ENCODE measurements at regions not wholly inside any gene's neighbourhood (a gene's known extent, or its start where the extent isn't known, plus 50 kb on each side); places are given as distances from the start of the nearest gene placed in this dataset.

DNA sequence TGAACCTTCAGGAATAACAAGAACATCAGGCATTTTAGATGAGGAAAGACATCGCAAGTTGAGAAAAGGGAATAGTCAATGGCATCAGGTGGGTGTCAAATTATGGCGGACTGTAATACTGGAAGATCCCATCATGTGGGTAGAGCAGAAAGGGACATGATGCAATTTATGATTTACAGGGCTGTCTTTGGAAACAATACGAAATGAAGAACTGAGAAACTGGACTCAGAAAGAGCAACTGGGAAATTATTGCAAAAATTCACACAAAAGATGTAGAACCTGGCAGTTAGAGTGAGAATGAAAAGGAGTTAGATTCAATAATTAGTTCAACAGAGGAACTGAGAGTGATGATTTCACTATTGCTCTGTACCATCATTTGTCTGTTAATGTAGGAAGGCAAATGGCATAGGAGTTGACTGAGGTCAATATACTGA, 1635.0 kb upstream of the ACVR2A start:
- TF ChIP-seq CTCF (IDR thresholded peaks at IDR 0.05; ENCODE audit: low read depth, low read length, missing control alignments): no peak
- Histone ChIP-seq H3K27me3 (replicated peaks) (no peaks in the 10 kb centered on the region), H3K36me3 (replicated peaks) (no peaks in the 10 kb centered on the region), H3K27ac (no peak overlapping the region), H3K4me3 (ENCODE audit: low read depth, low read length) (no peak overlapping the region)
- no peak for DNase-seq
- in situ Hi-C loops (cut with HindIII; ENCODE audit: low pct_ligation_motif_present, low sequenced_read_pairs): no loop called here

GRCh38 chr2:146207901-146208300, 1636.9 kb upstream of the ACVR2A start:
- Histone ChIP-seq H3K36me3 (replicated peaks) (no peaks in the 10 kb centered on the region), H3K27me3 (replicated peaks) (no peaks in the 10 kb centered on the region), H3K27ac (no peak overlapping the region), H3K4me3 (ENCODE audit: low read depth, low read length) (no peak overlapping the region)
- in situ Hi-C loops (cut with HindIII; ENCODE audit: low pct_ligation_motif_present, low sequenced_read_pairs): no loop called here
- TF ChIP-seq CTCF (IDR thresholded peaks at IDR 0.05; ENCODE audit: low read depth, low read length, missing control alignments): no peak
- DNase-seq: no peak

GRCh38 chr2:146207417-146207816, 1637.4 kb upstream of the ACVR2A start:
- in situ Hi-C loops (cut with HindIII; ENCODE audit: low pct_ligation_motif_present, low sequenced_read_pairs): no loop called here
- H3K27me3 ChIP-seq (replicated peaks): no peaks in the 10 kb centered on the region
- no peak overlapping the region for H3K27ac ChIP-seq
- no peak overlapping the region for H3K4me3 ChIP-seq (ENCODE audit: low read depth, low read length)
- no peak for TF ChIP-seq CTCF (IDR thresholded peaks at IDR 0.05; ENCODE audit: low read depth, low read length, missing control alignments)
- DNase-seq: no peak
- H3K36me3 ChIP-seq (replicated peaks): no peaks in the 10 kb centered on the region

GRCh38 chr2:146203064-146203624, 1641.7 kb upstream of the ACVR2A start:
- Histone ChIP-seq H3K4me3 (ENCODE audit: low read depth, low read length) (no peak overlapping the region), H3K27ac (no peak overlapping the region), H3K27me3 (replicated peaks) (no peaks in the 10 kb centered on the region), H3K36me3 (replicated peaks) (no peaks in the 10 kb centered on the region)
- DNase-seq: no peak
- TF ChIP-seq CTCF (IDR thresholded peaks at IDR 0.05; ENCODE audit: low read depth, low read length, missing control alignments): no peak
- in situ Hi-C loops (cut with HindIII; ENCODE audit: low pct_ligation_motif_present, low sequenced_read_pairs): no loop called here

GRCh38 chr2:146193619-146194018, 1651.2 kb upstream of the ACVR2A start:
- in situ Hi-C loops (cut with HindIII; ENCODE audit: low pct_ligation_motif_present, low sequenced_read_pairs): no loop called here
- no peak overlapping the region for H3K4me3 ChIP-seq (ENCODE audit: low read depth, low read length)
- H3K27me3 ChIP-seq (replicated peaks): no peaks in the 10 kb centered on the region
- no peak overlapping the region for H3K27ac ChIP-seq
- no peak for TF ChIP-seq CTCF (IDR thresholded peaks at IDR 0.05; ENCODE audit: low read depth, low read length, missing control alignments)
- no peaks in the 10 kb centered on the region for H3K36me3 ChIP-seq (replicated peaks)
- DNase-seq: no peak

DNA sequence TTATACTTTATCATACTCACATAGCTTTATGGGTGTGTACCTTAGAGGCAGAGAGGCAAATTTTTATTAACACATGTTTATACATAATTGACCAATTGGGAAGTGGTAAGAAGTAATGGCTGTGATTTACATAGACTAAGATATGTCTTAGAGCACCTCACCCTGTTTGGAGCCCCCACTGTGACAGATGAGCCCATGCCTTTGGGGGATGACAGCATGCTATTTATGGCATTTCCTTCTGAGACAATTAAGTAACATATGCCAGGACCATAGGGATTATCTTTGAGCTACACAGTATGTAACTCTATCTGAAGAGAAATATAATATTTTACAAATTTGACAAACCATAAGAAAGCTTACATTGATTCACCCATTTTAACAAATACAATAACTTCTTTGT, 1655.3 kb upstream of the ACVR2A start:
- no peaks in the 10 kb centered on the region for H3K36me3 ChIP-seq (replicated peaks)
- H3K27me3 ChIP-seq (replicated peaks): no peaks in the 10 kb centered on the region
- no peak for TF ChIP-seq CTCF (IDR thresholded peaks at IDR 0.05; ENCODE audit: low read depth, low read length, missing control alignments)
- H3K4me3 ChIP-seq (ENCODE audit: low read depth, low read length): no peak overlapping the region
- DNase-seq: no peak
- in situ Hi-C loops (cut with HindIII; ENCODE audit: low pct_ligation_motif_present, low sequenced_read_pairs): no loop called here
- no peak overlapping the region for H3K27ac ChIP-seq
